Endothelial cell of umbilical vein (primary cell): ENCODE measurements at regions not wholly inside any gene's neighbourhood (a gene's known extent, or its start where the extent isn't known, plus 50 kb on each side); places are given as distances from the start of the nearest gene placed in this dataset.

Experiments used
- BruUV-seq: library from RNA; stranded (reverse); fragments of 400-500 nt; replicated peaks from 2 replicates; lab custom pipeline; 2021; lab: Mats Ljungman, UMichigan
- CTCF ChIA-PET: fragments of 300-600, 350-600 bp; sonication (Branson Sonifier 250); formaldehyde crosslinking; loops from one replicate; lab custom pipeline; 2021; ENCODE audit warnings: antibody characterized with exemption, inconsistent platforms; lab: Charles Lee
- POLR2A ChIA-PET: fragments of 300-600, 350-600 bp; sonication (Branson Sonifier 250); formaldehyde crosslinking; loops from one replicate; lab custom pipeline; 2021; ENCODE audit warnings: antibody characterized with exemption, inconsistent platforms; lab: Charles Lee
- DNase-seq: peaks from one replicate; pipeline ENCODE4 v3.0.0-alpha.2; 2011; ENCODE audit warnings: low read depth, low spot score
- FAIRE-seq: peaks from 2 replicates; lab custom pipeline; 2011; peaks lifted over from hg19 to GRCh38; lab: Jason Lieb, UNC
- H2AFZ ChIP-seq: 2 replicates; pipeline ENCODE4 v1.6.0; 2012; ENCODE audit warnings: low read depth, low read length, control low read depth, inconsistent platforms
- H3K27ac ChIP-seq: 2 replicates; pipeline ENCODE4 v1.5.1; 2011; ENCODE audit warnings: low read depth, mild to moderate bottlenecking, control low read depth, low read length, moderate library complexity; ENCODE audit not compliant: insufficient read depth
- H3K27me3 ChIP-seq, 2 experiments: 2 replicates each; pipeline versions ENCODE4 v1.6.0 to v1.6.1; 2011; ENCODE audit warnings: low read length in 2 of 2, mixed read lengths in 1 of 2; ENCODE audit not compliant: control insufficient read depth in 2 of 2, insufficient read depth in 2 of 2
- H3K36me3 ChIP-seq, 2 experiments: 2 replicates in 1 of 2; 3 replicates in 1 of 2; pipeline ENCODE4 v1.5.1; 2011; ENCODE audit warnings: low read length in 2 of 2, mild to moderate bottlenecking in 1 of 2, moderate library complexity in 1 of 2; ENCODE audit not compliant: control insufficient read depth in 2 of 2, insufficient read depth in 2 of 2; ENCODE audit errors: extremely low read depth in 1 of 2
- H3K4me1 ChIP-seq: 3 replicates; pipeline ENCODE4 v1.5.1; 2011; ENCODE audit warnings: mild to moderate bottlenecking, low read length; ENCODE audit not compliant: control insufficient read depth, insufficient read depth; ENCODE audit errors: extremely low read depth
- H3K4me2 ChIP-seq: 2 replicates; pipeline ENCODE4 v1.6.1; 2011; ENCODE audit warnings: low read length, control low read depth, mixed read lengths; ENCODE audit not compliant: insufficient read depth
- H3K4me3 ChIP-seq, 3 experiments: fragments of 200-600 bp in 1 of 3; sonication (generic), shearing (Covaris generic) in 1 of 3; replicated peaks in 1 of 3; 2 replicates each; pipeline ENCODE4 v1.5.1; 2011 to 2016; ENCODE audit warnings: control low read depth in 3 of 3, low read length in 3 of 3, mild to moderate bottlenecking in 2 of 3, inconsistent platforms in 1 of 3, low read depth in 1 of 3, moderate library complexity in 1 of 3; ENCODE audit not compliant: insufficient read depth in 1 of 3
- H3K79me2 ChIP-seq: 2 replicates; pipeline ENCODE4 v1.6.0; 2012; ENCODE audit warnings: low read length, inconsistent platforms; ENCODE audit not compliant: control insufficient read depth, insufficient read depth
- H3K9ac ChIP-seq: replicated peaks from 2 replicates; pipeline ENCODE3; 2011; ENCODE audit warnings: low read length, control low read depth; ENCODE audit not compliant: insufficient read depth; ENCODE audit errors: extremely low read depth
- H3K9me1 ChIP-seq: replicated peaks from 3 replicates; pipeline ENCODE4 v1.6.0; 2011; ENCODE audit warnings: mild to moderate bottlenecking, low read length; ENCODE audit not compliant: control insufficient read depth, insufficient read depth; ENCODE audit errors: extremely low read depth
- H3K9me3 ChIP-seq: replicated peaks from 2 replicates; pipeline ENCODE4 v1.5.1; 2012; ENCODE audit warnings: low read length, inconsistent platforms; ENCODE audit not compliant: control insufficient read depth, insufficient read depth
- H4K20me1 ChIP-seq: replicated peaks from 2 replicates; pipeline ENCODE3; 2011; ENCODE audit warnings: mild to moderate bottlenecking, low read length; ENCODE audit not compliant: control insufficient read depth, insufficient read depth; ENCODE audit errors: extremely low read depth
- EZH2 ChIP-seq: IDR thresholded peaks from 2 replicates; pipeline ENCODE4 v1.6.1; 2012; ENCODE audit warnings: borderline replicate concordance, low read depth, mild to moderate bottlenecking, moderate library complexity, low read length, inconsistent platforms; ENCODE audit not compliant: severe bottlenecking
- FOS ChIP-seq: IDR thresholded peaks from 2 replicates; pipeline ENCODE4 v1.6.1; 2011; ENCODE audit warnings: mild to moderate bottlenecking, low read length, moderate library complexity, borderline replicate concordance; ENCODE audit not compliant: insufficient read depth
- GATA2 ChIP-seq: IDR thresholded peaks from 2 replicates; pipeline ENCODE4 v1.7.0; 2011; ENCODE audit warnings: low read depth, mild to moderate bottlenecking, moderate library complexity, mixed read lengths, low read length; ENCODE audit not compliant: insufficient read length, insufficient read depth
- JUN ChIP-seq: IDR thresholded peaks from 2 replicates; pipeline ENCODE4 v1.6.1; 2011; ENCODE audit warnings: borderline replicate concordance, low read depth; ENCODE audit not compliant: insufficient read length, insufficient read depth
- MYC ChIP-seq: IDR thresholded peaks from one replicate; pipeline ENCODE4 v1.6.1; 2011; ENCODE audit warnings: mild to moderate bottlenecking, low read depth, low read length
- POLR2A ChIP-seq: IDR thresholded peaks from 2 replicates; pipeline ENCODE4 v1.6.1; 2012; ENCODE audit warnings: low read depth, mild to moderate bottlenecking, control low read depth, low read length
- POLR2AphosphoS5 ChIP-seq: IDR thresholded peaks from 2 replicates; pipeline ENCODE4 v1.6.1; 2012; ENCODE audit warnings: low read depth, mild to moderate bottlenecking, control low read depth, low read length, moderate library complexity; ENCODE audit not compliant: insufficient read depth
- dilution Hi-C: fragments of 300-500 bp; cut with MboI; formaldehyde crosslinking; loops from one replicate; pipeline ENCODE4 v1.15.0; 2019; ENCODE audit warnings: low sequenced_read_pairs; ENCODE audit not compliant: extremely low pct_ligation_motif_present
- intact Hi-C: fragments of 100-400 bp; cut with micrococcal nuclease; formaldehyde crosslinking; loops from one replicate; pipeline ENCODE4 v1.10.0; 2022
- TF ChIP-seq, protein P1 (sequence below): IDR thresholded peaks from 2 replicates; pipeline ENCODE4 v1.6.1; 2011; ENCODE audit not compliant: insufficient read depth, insufficient read length
- TF ChIP-seq, protein P2 (sequence below), 2 donors: IDR thresholded peaks; 1 replicate in 1 of 2; 2 replicates in 1 of 2; pipeline ENCODE4 v1.5.1; 2011; ENCODE audit warnings: low read length in 2 of 2, mild to moderate bottlenecking in 2 of 2, moderate library complexity in 2 of 2, control low read depth in 1 of 2, inconsistent platforms in 1 of 2, low read depth in 1 of 2; ENCODE audit not compliant: insufficient read depth in 1 of 2; ENCODE audit errors: extremely low read depth in 1 of 2

DNA sequence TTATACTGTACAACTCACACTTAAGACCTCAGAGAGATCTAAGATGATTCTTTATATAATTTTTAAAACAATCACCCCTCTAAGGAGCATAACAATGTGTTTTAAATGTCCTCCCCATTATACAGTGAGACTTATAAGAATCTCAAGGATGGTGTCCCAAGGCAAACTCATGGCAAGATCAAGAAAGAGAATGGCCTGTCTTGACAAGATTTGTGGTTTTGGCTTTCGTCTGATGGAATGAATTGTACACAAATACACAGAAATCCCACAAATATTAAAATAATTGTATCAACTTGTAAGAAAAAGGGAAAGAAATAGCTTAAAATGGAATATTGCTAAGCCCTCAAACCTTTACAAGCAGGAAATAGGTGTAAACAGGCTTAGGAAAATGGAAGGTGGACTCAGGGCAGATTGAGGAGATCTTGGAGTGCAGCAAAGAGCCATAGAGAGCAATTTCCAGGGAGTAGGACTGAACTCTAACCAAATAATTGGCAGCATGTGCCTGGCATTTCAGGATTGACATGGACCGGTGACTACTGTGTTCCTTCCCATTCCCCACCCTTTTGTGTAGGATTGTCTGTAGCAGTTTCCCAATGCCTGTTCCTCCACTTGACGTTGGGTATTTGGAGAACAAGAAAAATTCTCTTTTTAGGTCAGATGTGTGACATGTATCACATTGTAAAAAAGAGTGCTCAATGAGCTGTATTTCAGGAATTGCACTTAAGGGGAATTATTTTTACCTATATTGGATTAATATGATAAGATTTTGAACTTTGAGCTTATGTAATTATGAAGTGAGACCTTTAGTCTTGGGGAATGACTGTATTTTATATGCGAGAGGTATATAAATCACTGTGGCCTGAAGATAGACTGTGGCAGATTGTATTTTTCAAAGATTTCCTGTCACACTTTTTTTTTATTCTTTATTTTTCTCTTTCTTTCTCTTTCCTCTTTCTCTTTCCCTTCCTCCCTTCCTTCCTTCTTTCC, 317.8 kb upstream of the SLITRK3 start:
- Histone ChIP-seq H2AFZ (no peak overlapping the region), H3K9me1 (no peaks in the 10 kb centered on the region), H4K20me1 (no peaks in the 10 kb centered on the region), H3K4me2 (no peak overlapping the region), H3K36me3 (no peaks in the 10 kb centered on the region), H3K4me1 (no peaks in the 10 kb centered on the region), H3K9me3 (peaks cover 1% of the 10 kb centered on the region), H3K9ac (no peak overlapping the region), H3K4me3 (no peak overlapping the region), H3K27ac (no peak overlapping the region), H3K79me2 (no peaks in the 10 kb centered on the region), H3K27me3 (no peaks in the 10 kb centered on the region)
- DNase-seq (no peak), FAIRE-seq (no peak)
- ChIA-PET POLR2A (no interaction called here), CTCF (interaction anchor here (0.7 kb wide), 1 partner anchor 720 kb away, joined by 4 read pairs; no protein-coding TSS in a partner anchor)
- intact Hi-C loops (no loop called here), dilution Hi-C loops (no loop called here)
- TF ChIP-seq MYC (no peak), POLR2AphosphoS5 (no peak), GATA2 (no peak), JUN (no peak), POLR2A (no peak), FOS (no peak), EZH2 (no peak)
- TF ChIP-seq, protein P1, sequence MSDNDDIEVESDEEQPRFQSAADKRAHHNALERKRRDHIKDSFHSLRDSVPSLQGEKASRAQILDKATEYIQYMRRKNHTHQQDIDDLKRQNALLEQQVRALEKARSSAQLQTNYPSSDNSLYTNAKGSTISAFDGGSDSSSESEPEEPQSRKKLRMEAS, result no peak
- TF ChIP-seq, protein P2, sequence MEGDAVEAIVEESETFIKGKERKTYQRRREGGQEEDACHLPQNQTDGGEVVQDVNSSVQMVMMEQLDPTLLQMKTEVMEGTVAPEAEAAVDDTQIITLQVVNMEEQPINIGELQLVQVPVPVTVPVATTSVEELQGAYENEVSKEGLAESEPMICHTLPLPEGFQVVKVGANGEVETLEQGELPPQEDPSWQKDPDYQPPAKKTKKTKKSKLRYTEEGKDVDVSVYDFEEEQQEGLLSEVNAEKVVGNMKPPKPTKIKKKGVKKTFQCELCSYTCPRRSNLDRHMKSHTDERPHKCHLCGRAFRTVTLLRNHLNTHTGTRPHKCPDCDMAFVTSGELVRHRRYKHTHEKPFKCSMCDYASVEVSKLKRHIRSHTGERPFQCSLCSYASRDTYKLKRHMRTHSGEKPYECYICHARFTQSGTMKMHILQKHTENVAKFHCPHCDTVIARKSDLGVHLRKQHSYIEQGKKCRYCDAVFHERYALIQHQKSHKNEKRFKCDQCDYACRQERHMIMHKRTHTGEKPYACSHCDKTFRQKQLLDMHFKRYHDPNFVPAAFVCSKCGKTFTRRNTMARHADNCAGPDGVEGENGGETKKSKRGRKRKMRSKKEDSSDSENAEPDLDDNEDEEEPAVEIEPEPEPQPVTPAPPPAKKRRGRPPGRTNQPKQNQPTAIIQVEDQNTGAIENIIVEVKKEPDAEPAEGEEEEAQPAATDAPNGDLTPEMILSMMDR (IDR thresholded peaks at IDR 0.05; ENCODE audit: extremely low read depth in 1 of 2, insufficient read depth in 1 of 2, low read depth in 1 of 2, low read length in 2 of 2), result no peak
- no TSS peak for BruUV-seq
